Ectodermal cell (in vitro differentiated cells): ENCODE measurements at regions not wholly inside any gene's neighbourhood (a gene's known extent, or its start where the extent isn't known, plus 50 kb on each side); places are given as distances from the start of the nearest gene placed in this dataset.

Source experiments
- H3K27ac ChIP-seq: 2 replicates; pipeline ENCODE4 v1.7.0; 2013; ENCODE audit warnings: mild to moderate bottlenecking, low read depth, low read length; ENCODE audit not compliant: insufficient read depth, poor library complexity, severe bottlenecking
- H3K27me3 ChIP-seq: 2 replicates; pipeline ENCODE4 v1.7.0; 2013; ENCODE audit warnings: mild to moderate bottlenecking, low read length; ENCODE audit not compliant: insufficient read depth, control insufficient read depth, poor library complexity, severe bottlenecking
- H3K36me3 ChIP-seq: one replicate; pipeline ENCODE4 v1.7.0; 2013; ENCODE audit warnings: low read length; ENCODE audit not compliant: control insufficient read depth, insufficient read depth
- H3K4me1 ChIP-seq: one replicate; pipeline ENCODE4 v1.7.0; 2013; ENCODE audit warnings: low read length; ENCODE audit not compliant: control insufficient read depth, insufficient read depth
- H3K4me3 ChIP-seq: 2 replicates; pipeline ENCODE4 v1.7.0; 2013; ENCODE audit warnings: low read depth, low read length, control low read depth; ENCODE audit not compliant: insufficient read depth
- H3K9me3 ChIP-seq: 2 replicates; pipeline ENCODE4 v1.7.0; 2013; ENCODE audit warnings: mild to moderate bottlenecking, low read length, moderate library complexity; ENCODE audit not compliant: control insufficient read depth
- WGBS, 2 experiments: methylation state at CpG; one replicate each; pipeline ENCODE4 v1.1.7; 2013; ENCODE audit warnings: missing lambda C conversion rate in 2 of 2; 5-methylcytosine and 5-hydroxymethylcytosine counted together

DNA sequence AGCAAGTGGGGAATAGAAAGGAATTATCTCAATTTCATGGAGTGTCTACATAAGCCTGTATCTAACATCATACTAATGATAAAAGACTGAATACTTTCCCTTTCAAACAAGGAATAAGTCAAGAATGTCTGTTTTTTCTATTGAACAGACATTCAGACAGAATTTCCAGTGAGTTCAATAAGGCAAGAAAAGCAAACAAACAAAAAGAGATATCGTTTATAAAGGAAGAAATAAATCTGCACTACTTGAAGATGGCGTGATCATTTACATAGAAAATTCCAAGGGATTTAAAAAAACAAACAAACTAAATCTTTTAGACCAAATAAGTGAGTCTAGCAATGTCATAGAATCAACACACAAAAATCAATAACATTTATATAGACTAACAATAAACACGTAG is 273.1 kb upstream of the FOXG1 start:
- Histone ChIP-seq H3K4me3 (no peak overlapping the region), H3K9me3 (no peaks in the 10 kb centered on the region), H3K27me3 (no peaks in the 10 kb centered on the region), H3K27ac (no peak overlapping the region), H3K4me1 (no peaks in the 10 kb centered on the region), H3K36me3 (no peaks in the 10 kb centered on the region)
- 97 to 100% methylated on average over 3 of the region's 3 CpGs for WGBS, 2 experiments

- no peaks in the 10 kb centered on the region for H3K27me3 ChIP-seq
- no peaks in the 10 kb centered on the region for H3K36me3 ChIP-seq
- no peaks in the 10 kb centered on the region for H3K4me1 ChIP-seq
- no peak overlapping the region for H3K4me3 ChIP-seq
- 75 to 77% methylated on average over 1 to 2 of the region's 2 CpGs for WGBS, 2 experiments
- no peaks in the 10 kb centered on the region for H3K9me3 ChIP-seq
- no peak overlapping the region for H3K27ac ChIP-seq
Observed at GRCh38 chr14:28494196-28494595, 272.4 kb upstream of the FOXG1 start.

- H3K4me3 ChIP-seq = no peak overlapping the region
- 83 to 100% methylated on average over 1 to 2 of the region's 2 CpGs for WGBS, 2 experiments
- H3K27me3 ChIP-seq = no peaks in the 10 kb centered on the region
- H3K36me3 ChIP-seq = no peaks in the 10 kb centered on the region
- H3K9me3 ChIP-seq = no peaks in the 10 kb centered on the region
- no peak overlapping the region for H3K27ac ChIP-seq
- H3K4me1 ChIP-seq = no peaks in the 10 kb centered on the region
Observed at GRCh38 chr14:28496364-28496763, 270.2 kb upstream of the FOXG1 start.

DNA sequence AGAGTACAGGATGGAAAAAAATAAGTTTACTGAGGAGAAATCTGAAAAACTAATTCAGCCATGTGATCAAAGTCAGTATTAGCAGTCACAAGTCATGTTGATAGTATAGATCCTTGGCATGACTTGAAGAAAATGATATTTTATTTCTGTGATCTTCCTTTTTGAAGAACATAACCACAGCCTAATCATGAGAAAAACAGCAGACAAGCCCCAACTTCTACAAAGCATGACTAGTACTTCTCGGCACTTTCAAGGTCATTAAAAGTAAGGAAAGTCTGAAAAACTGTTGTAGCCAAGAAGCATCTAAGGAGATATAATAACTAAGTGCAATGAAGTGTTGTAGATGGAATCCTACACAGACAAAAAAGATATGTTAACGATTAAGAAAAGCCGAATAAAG is 264.1 kb upstream of the FOXG1 start:
- 98 to 100% methylated on average over 1 to 3 of the region's 3 CpGs for WGBS, 2 experiments
- Histone ChIP-seq H3K4me1 (no peaks in the 10 kb centered on the region), H3K27ac (no peak overlapping the region), H3K36me3 (no peaks in the 10 kb centered on the region), H3K4me3 (no peak overlapping the region), H3K27me3 (no peaks in the 10 kb centered on the region), H3K9me3 (no peaks in the 10 kb centered on the region)

DNA sequence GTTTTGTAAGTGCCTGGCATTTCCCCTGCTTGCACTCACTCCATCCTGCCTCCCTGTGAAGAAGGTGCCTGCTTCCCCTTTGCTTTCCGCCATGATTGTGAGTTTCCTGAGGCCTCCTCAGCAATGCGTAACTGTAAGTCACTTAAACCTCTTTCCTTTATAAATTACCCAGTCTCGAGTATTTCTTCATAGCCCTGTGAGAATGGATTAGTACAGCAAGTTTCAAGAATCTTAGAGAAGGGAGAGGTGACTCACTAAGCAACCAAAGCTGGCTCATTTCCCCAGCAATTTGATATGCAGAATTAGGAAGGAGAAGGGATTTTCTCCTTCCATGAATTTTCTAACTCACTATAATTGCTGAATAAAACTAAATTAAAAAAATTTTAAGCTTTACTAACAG is 251.0 kb upstream of the FOXG1 start:
- no peaks in the 10 kb centered on the region for H3K4me1 ChIP-seq
- WGBS, 2 experiments = 76 to 88% methylated on average over 3 of the region's 3 CpGs
- H3K4me3 ChIP-seq = no peak overlapping the region
- H3K27ac ChIP-seq = no peak overlapping the region
- H3K27me3 ChIP-seq = no peaks in the 10 kb centered on the region
- no peaks in the 10 kb centered on the region for H3K36me3 ChIP-seq
- H3K9me3 ChIP-seq = no peaks in the 10 kb centered on the region

DNA sequence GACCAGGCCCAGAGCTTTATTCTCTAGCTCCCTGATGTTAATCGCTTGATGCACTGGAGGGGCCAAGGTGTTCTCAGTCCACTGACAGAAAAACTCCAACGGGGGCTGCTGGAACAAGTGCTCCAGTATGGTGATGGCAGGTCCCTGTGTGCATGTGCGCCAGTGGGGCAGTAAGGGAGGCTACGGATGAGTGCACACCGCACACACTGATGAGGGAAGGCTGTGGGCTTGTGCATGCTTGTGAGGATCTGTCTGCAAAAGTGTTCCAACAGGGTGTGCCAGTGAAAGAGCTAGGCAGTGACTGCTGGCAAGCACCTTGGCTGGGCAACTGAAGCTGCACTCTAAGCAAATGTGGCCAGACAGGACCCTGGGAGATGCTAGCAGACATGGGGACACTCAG is 229.7 kb upstream of the FOXG1 start:
- WGBS, 2 experiments = 97 to 98% methylated on average over 5 of the region's 5 CpGs
- Histone ChIP-seq H3K4me1 (no peaks in the 10 kb centered on the region), H3K27ac (no peak overlapping the region), H3K36me3 (no peaks in the 10 kb centered on the region), H3K9me3 (no peaks in the 10 kb centered on the region), H3K27me3 (no peaks in the 10 kb centered on the region), H3K4me3 (no peak overlapping the region)

- no peaks in the 10 kb centered on the region for H3K27me3 ChIP-seq
- H3K27ac ChIP-seq = no peak overlapping the region
- H3K9me3 ChIP-seq = no peaks in the 10 kb centered on the region
- no peak overlapping the region for H3K4me3 ChIP-seq
- no peaks in the 10 kb centered on the region for H3K4me1 ChIP-seq
- WGBS, 2 experiments = 86 to 97% methylated on average over 2 of the region's 2 CpGs
- H3K36me3 ChIP-seq = no peaks in the 10 kb centered on the region
Observed at GRCh38 chr14:28542040-28542439, 224.5 kb upstream of the FOXG1 start.

DNA sequence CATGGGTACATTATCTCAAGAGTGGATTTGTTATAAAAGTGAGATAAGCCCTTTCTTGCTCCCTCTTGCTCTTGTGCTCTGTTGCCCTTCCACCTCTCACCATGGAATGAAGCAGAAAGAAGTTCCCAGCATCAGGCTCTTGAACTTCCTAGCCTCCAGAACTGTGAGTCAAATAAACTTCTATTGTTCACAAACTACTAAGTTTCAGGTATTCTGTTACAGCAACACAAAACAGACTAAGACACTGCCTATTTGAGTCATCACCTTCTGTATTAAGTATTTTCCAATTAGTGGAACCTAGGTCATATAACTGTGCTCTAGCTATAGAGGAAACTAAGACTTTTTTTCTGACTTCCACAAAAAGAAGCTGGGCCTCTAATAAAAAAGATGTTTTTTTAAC is 201.2 kb upstream of the FOXG1 start:
- Histone ChIP-seq H3K27me3 (no peaks in the 10 kb centered on the region), H3K4me1 (no peaks in the 10 kb centered on the region), H3K9me3 (no peaks in the 10 kb centered on the region), H3K36me3 (no peaks in the 10 kb centered on the region), H3K27ac (no peak overlapping the region), H3K4me3 (no peak overlapping the region)

DNA sequence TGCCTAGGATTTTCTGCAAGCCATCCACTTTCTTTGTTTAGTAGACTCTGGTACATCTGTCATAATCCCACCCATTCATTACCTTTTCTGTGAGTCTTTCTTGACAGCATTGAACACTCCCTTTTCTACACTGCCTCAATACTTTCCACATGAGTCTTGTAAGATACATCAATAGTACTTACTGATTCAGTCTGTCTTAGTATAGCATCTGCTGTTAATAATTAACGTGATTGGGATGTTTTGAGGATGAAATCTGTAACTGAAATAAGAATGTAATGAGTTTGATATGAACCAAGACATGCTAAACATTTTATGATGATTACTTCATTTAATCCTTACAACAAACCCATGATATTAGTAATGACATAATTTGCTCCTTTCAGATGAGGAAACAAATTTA is 196.2 kb upstream of the FOXG1 start:
- Histone ChIP-seq H3K4me3 (no peak overlapping the region), H3K9me3 (peaks cover 4% of the 10 kb centered on the region), H3K27me3 (no peaks in the 10 kb centered on the region), H3K27ac (no peak overlapping the region), H3K4me1 (no peaks in the 10 kb centered on the region), H3K36me3 (no peaks in the 10 kb centered on the region)
- 89 to 100% methylated on average over 1 of the region's 1 CpG for WGBS, 2 experiments

DNA sequence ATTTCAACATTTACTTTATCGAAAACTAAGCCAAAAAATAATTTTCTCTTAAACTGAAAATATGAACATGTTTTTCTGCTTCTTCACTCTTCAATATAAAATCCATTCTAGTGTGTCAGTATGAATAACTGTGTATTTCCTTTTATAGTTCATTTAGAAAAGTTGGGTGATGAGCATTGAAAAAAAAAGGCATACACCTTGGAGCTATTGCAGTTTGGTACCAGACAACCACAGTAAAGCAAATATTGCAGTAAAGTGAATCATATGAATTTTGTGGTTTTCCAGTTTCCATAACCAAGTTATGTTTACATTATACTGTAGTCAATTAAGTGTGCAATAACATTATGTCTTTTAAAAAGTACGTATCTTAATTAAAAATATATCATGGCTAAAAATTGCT is 195.0 kb upstream of the FOXG1 start:
- WGBS, 2 experiments = 82% methylated on average over 2 of the region's 2 CpGs; no CpG with 5 or more reads in 1 of the 2 experiments

GRCh38 chr14:28576523-28576922 is 190.1 kb upstream of the FOXG1 start:
- no peak overlapping the region for H3K4me3 ChIP-seq
- WGBS, 2 experiments = 85 to 92% methylated on average over 9 to 10 of the region's 10 CpGs
- H3K9me3 ChIP-seq = peaks cover 4% of the 10 kb centered on the region
- H3K36me3 ChIP-seq = no peaks in the 10 kb centered on the region
- no peak overlapping the region for H3K27ac ChIP-seq
- H3K4me1 ChIP-seq = no peaks in the 10 kb centered on the region
- no peaks in the 10 kb centered on the region for H3K27me3 ChIP-seq

More for the DNA sequence above, 195.0 kb upstream of the FOXG1 start:
- H3K27me3 ChIP-seq = no peaks in the 10 kb centered on the region
- no peak overlapping the region for H3K4me3 ChIP-seq
- no peak overlapping the region for H3K27ac ChIP-seq
- no peaks in the 10 kb centered on the region for H3K4me1 ChIP-seq
- peaks cover 4% of the 10 kb centered on the region for H3K9me3 ChIP-seq
- H3K36me3 ChIP-seq = no peaks in the 10 kb centered on the region
